ENCODE measurements at regions not wholly inside any gene's neighbourhood (a gene's known extent, or its start where the extent isn't known, plus 50 kb on each side); places are given as distances from the start of the nearest gene placed in this dataset.

DNA sequence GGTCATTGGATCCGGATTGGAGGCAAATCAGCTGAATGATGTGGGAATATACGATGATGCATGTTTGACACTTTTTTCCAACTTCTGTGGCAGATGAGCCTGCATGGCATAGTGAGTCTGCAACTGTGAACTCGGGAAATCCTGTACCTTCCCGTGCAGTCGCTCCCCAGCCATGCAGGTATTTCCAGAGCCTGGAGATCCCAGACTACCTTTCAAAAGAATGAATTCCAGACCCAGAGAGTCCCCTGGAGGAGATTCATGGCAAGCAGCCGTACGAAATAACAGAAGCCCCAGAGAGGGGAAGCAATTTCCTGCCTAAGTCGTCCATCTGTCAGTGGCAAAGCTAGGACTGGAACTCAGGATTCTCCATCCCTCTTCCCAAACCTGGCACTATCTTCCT is 75.7 kb upstream of the FAM20A start:
- Histone ChIP-seq H3K4ac (ENCODE audit: low read length) (no peak overlapping the region), H3K23ac (ENCODE audit: low read depth, low read length, poor library complexity) (no peak overlapping the region), H3K14ac (ENCODE audit: low read length) (no peak overlapping the region), H3K4me3 (ENCODE audit: low read length in 2 of 2) (no peak overlapping the region), H2AK5ac (ENCODE audit: low read depth, low read length) (no peak overlapping the region), H3K27ac (replicated peaks; ENCODE audit: low read length) (no peak overlapping the region), H2BK5ac (ENCODE audit: low read length) (no peak overlapping the region), H4K91ac (ENCODE audit: low read depth, low read length, poor library complexity) (no peak overlapping the region), H3K9ac (ENCODE audit: low read depth, low read length, poor library complexity) (no peak overlapping the region), H2BK120ac (ENCODE audit: low read depth, low read length) (no peak overlapping the region), H3K27me3 (ENCODE audit: control insufficient read depth in 3 of 3, insufficient read depth in 3 of 3, low read depth in 1 of 3, low read length in 3 of 3) (no peaks in the 10 kb centered on the region), H3K36me3 (replicated peaks in 1 of 2; ENCODE audit: control insufficient read depth in 2 of 2, insufficient read depth in 2 of 2, low read length in 2 of 2) (no peaks in the 10 kb centered on the region), H3K4me1 (ENCODE audit: control insufficient read depth in 2 of 2, insufficient read depth in 1 of 2, low read depth in 1 of 2, low read length in 2 of 2) (no peaks in the 10 kb centered on the region), H2BK15ac (ENCODE audit: low read length) (no peak overlapping the region), H3K4me2 (ENCODE audit: insufficient read depth, low read length, poor library complexity, severe bottlenecking) (no peak overlapping the region), H3K9me3 (replicated peaks in 1 of 2; ENCODE audit: control insufficient read depth in 2 of 2, insufficient read depth in 1 of 2, low read depth in 1 of 2, low read length in 2 of 2) (no peaks in the 10 kb centered on the region), H3K18ac (ENCODE audit: low read length) (no peak overlapping the region), H4K8ac (ENCODE audit: low read depth, low read length) (no peak overlapping the region), H2AFZ (ENCODE audit: low read length) (no peak overlapping the region), H2BK12ac (ENCODE audit: low read length) (no peak overlapping the region), H3K79me1 (ENCODE audit: low read depth, low read length) (no peaks in the 10 kb centered on the region)
- WGBS, 2 donors (ENCODE audit: extremely low coverage in 2 of 2, insufficient read length in 2 of 2, insufficient replicate concordance in 1 of 2), result no CpG with 5 or more reads among the region's 8 CpGs
- no peak for DNase-seq (ENCODE audit: low spot score)

DNA sequence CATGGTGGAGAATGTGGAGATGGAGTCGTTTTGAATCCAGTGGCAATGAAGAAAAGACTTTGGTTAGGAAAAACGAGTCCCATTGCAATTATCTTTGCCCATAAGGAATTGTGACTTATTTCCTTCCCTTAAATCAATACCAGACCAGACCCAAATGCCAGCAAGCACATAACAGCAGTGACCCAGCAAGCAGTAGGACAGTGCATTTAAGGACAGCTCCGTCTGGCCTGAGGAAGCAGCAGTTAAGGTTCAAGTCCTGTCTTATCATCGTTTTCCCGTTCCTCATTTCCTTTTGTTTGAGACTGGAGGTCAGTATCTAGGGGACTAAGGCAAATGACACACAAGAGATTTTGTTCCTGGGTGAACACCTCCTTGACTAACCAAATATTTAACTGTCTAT is 74.6 kb upstream of the FAM20A start:
- no peak overlapping the region for H3K9ac ChIP-seq (ENCODE audit: low read depth, low read length, poor library complexity)

DNA sequence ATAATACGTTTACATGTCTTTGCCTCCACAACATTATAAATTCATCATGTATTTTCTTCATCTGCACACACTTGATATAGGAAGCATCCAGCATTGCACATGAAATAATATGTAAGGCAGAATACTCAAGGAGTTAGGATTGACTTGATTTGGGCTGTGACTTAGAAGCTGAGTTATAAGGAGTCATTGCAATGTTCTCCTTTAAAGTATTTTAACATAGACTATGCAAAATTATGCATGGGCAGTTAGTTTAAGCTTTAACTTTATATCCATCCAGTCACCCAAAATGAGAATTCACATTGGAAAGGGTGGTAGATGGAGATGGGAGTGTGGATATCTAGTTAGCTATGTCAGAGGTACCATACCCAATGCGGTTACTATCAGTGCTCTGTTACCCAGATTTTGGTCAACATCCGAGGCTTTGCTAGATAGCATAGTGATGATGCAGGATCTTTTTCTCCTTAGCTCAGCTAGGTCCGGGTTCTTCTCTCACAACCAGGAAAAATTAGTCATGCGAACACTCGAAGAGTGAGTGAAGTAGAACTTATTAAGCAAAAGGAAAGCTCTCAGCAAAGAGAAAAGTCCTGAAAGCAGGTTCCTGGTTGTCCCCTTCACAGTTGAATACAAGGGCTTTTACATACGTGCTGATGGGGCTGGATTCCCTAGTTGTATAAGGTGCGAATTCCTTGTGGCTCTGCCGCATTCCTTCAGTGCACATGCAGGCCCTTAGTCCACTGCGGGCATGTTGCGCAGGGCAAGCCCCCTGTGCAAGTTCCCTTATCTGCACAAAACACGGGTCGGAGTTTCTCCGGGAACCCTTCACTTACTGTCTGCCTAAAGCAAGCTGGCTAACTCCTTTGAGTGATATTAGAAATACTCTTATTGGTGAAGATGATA is 73.1 kb upstream of the FAM20A start:
- Histone ChIP-seq H3K4ac (ENCODE audit: low read length) (no peak overlapping the region), H2AK5ac (ENCODE audit: low read depth, low read length) (no peak overlapping the region), H2BK12ac (ENCODE audit: low read length) (no peak overlapping the region), H2BK5ac (ENCODE audit: low read length) (no peak overlapping the region), H3K4me3 (ENCODE audit: low read length in 2 of 2) (no peak overlapping the region), H2BK120ac (ENCODE audit: low read depth, low read length) (no peak overlapping the region), H4K8ac (ENCODE audit: low read depth, low read length) (no peak overlapping the region), H3K79me1 (ENCODE audit: low read depth, low read length) (no peaks in the 10 kb centered on the region), H3K27me3 (ENCODE audit: control insufficient read depth in 3 of 3, insufficient read depth in 3 of 3, low read depth in 1 of 3, low read length in 3 of 3) (no peaks in the 10 kb centered on the region), H3K4me2 (ENCODE audit: insufficient read depth, low read length, poor library complexity, severe bottlenecking) (no peak overlapping the region), H3K36me3 (replicated peaks in 1 of 2; ENCODE audit: control insufficient read depth in 2 of 2, insufficient read depth in 2 of 2, low read length in 2 of 2) (no peaks in the 10 kb centered on the region), H3K4me1 (ENCODE audit: control insufficient read depth in 2 of 2, insufficient read depth in 1 of 2, low read depth in 1 of 2, low read length in 2 of 2) (no peaks in the 10 kb centered on the region), H3K27ac (replicated peaks; ENCODE audit: low read length) (no peak overlapping the region), H3K23ac (ENCODE audit: low read depth, low read length, poor library complexity) (no peak overlapping the region), H3K18ac (ENCODE audit: low read length) (no peak overlapping the region), H2AFZ (ENCODE audit: low read length) (no peak overlapping the region), H4K91ac (ENCODE audit: low read depth, low read length, poor library complexity) (no peak overlapping the region), H3K9me3 (replicated peaks in 1 of 2; ENCODE audit: control insufficient read depth in 2 of 2, insufficient read depth in 1 of 2, low read depth in 1 of 2, low read length in 2 of 2) (no peaks in the 10 kb centered on the region), H3K9ac (ENCODE audit: low read depth, low read length, poor library complexity) (no peak overlapping the region), H2BK15ac (ENCODE audit: low read length) (no peak overlapping the region), H3K14ac (ENCODE audit: low read length) (no peak overlapping the region)
- WGBS, 2 donors (ENCODE audit: extremely low coverage in 2 of 2, insufficient read length in 2 of 2, insufficient replicate concordance in 1 of 2), result no CpG with 5 or more reads among the region's 14 CpGs
- no peak for DNase-seq (ENCODE audit: low spot score)

More for the DNA sequence above, 74.6 kb upstream of the FAM20A start:
- no peaks in the 10 kb centered on the region for H3K79me1 ChIP-seq (ENCODE audit: low read depth, low read length)
- DNase-seq (ENCODE audit: low spot score), result no peak
- no peak overlapping the region for H2BK120ac ChIP-seq (ENCODE audit: low read depth, low read length)
- no peaks in the 10 kb centered on the region for H3K27me3 ChIP-seq (ENCODE audit: control insufficient read depth in 3 of 3, insufficient read depth in 3 of 3, low read depth in 1 of 3, low read length in 3 of 3)
- H3K9me3 ChIP-seq (replicated peaks in 1 of 2; ENCODE audit: control insufficient read depth in 2 of 2, insufficient read depth in 1 of 2, low read depth in 1 of 2, low read length in 2 of 2), result no peaks in the 10 kb centered on the region
- H2BK5ac ChIP-seq (ENCODE audit: low read length), result no peak overlapping the region
- H3K4me2 ChIP-seq (ENCODE audit: insufficient read depth, low read length, poor library complexity, severe bottlenecking), result no peak overlapping the region
- no peak overlapping the region for H3K4ac ChIP-seq (ENCODE audit: low read length)
- no peak overlapping the region for H3K4me3 ChIP-seq (ENCODE audit: low read length in 2 of 2)
- no CpG with 5 or more reads among the region's 5 CpGs for WGBS, 2 donors (ENCODE audit: extremely low coverage in 2 of 2, insufficient read length in 2 of 2, insufficient replicate concordance in 1 of 2)
- no peak overlapping the region for H2AFZ ChIP-seq (ENCODE audit: low read length)
- H3K23ac ChIP-seq (ENCODE audit: low read depth, low read length, poor library complexity), result no peak overlapping the region
- no peak overlapping the region for H4K91ac ChIP-seq (ENCODE audit: low read depth, low read length, poor library complexity)
- no peak overlapping the region for H2BK12ac ChIP-seq (ENCODE audit: low read length)
- no peaks in the 10 kb centered on the region for H3K4me1 ChIP-seq (ENCODE audit: control insufficient read depth in 2 of 2, insufficient read depth in 1 of 2, low read depth in 1 of 2, low read length in 2 of 2)
- H3K36me3 ChIP-seq (replicated peaks in 1 of 2; ENCODE audit: control insufficient read depth in 2 of 2, insufficient read depth in 2 of 2, low read length in 2 of 2), result no peaks in the 10 kb centered on the region
- no peak overlapping the region for H2BK15ac ChIP-seq (ENCODE audit: low read length)
- H3K14ac ChIP-seq (ENCODE audit: low read length), result no peak overlapping the region
- H3K18ac ChIP-seq (ENCODE audit: low read length), result no peak overlapping the region
- H4K8ac ChIP-seq (ENCODE audit: low read depth, low read length), result no peak overlapping the region
- H2AK5ac ChIP-seq (ENCODE audit: low read depth, low read length), result no peak overlapping the region
- no peak overlapping the region for H3K27ac ChIP-seq (replicated peaks; ENCODE audit: low read length)

DNA sequence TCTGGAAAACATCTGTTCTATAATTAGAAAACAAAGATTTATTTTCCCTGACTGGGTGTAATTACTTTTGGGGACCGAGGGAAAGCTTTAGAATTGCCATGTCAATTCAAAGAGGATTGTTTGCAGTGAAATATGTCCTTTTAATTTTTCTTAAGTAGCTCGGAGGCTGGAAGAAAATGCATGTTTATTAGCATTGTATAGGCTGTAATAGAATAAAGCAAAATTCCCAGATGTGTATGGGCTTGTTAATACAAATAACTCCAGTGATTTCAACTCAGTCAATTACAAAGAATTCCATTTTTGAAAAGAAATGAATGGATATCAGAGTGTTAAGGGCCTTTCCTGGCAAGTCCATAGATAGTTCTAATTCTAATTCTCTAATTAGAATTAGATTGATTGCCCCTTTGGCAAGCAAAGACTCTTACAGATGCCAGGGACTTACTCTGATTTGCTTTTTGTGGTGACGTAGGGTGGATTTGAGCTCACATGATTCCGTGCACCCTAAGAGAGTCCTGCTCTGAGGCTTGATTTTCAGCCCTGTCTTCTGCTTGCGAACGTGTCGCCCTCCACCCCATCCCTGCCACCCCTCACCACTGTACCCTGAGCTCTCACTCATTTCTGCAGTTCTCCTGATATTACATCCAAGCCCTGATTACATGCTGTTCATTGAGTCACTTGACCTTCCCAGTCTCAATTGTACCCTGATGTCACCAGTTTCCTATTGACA is 70.0 kb upstream of the FAM20A start:
- Histone ChIP-seq H3K4me1 (ENCODE audit: control insufficient read depth in 2 of 2, insufficient read depth in 1 of 2, low read depth in 1 of 2, low read length in 2 of 2) (no peaks in the 10 kb centered on the region), H4K8ac (ENCODE audit: low read depth, low read length) (no peak overlapping the region), H3K4ac (ENCODE audit: low read length) (no peak overlapping the region), H2BK12ac (ENCODE audit: low read length) (no peak overlapping the region), H3K14ac (ENCODE audit: low read length) (no peak overlapping the region), H3K27me3 (ENCODE audit: control insufficient read depth in 3 of 3, insufficient read depth in 3 of 3, low read depth in 1 of 3, low read length in 3 of 3) (no peaks in the 10 kb centered on the region), H3K4me2 (ENCODE audit: insufficient read depth, low read length, poor library complexity, severe bottlenecking) (no peak overlapping the region), H4K91ac (ENCODE audit: low read depth, low read length, poor library complexity) (no peak overlapping the region), H2AK5ac (ENCODE audit: low read depth, low read length) (no peak overlapping the region), H3K4me3 (ENCODE audit: low read length in 2 of 2) (no peak overlapping the region), H3K36me3 (replicated peaks in 1 of 2; ENCODE audit: control insufficient read depth in 2 of 2, insufficient read depth in 2 of 2, low read length in 2 of 2) (no peaks in the 10 kb centered on the region), H3K23ac (ENCODE audit: low read depth, low read length, poor library complexity) (no peak overlapping the region), H3K9ac (ENCODE audit: low read depth, low read length, poor library complexity) (no peak overlapping the region), H3K79me1 (ENCODE audit: low read depth, low read length) (no peaks in the 10 kb centered on the region), H2BK15ac (ENCODE audit: low read length) (no peak overlapping the region), H3K9me3 (replicated peaks in 1 of 2; ENCODE audit: control insufficient read depth in 2 of 2, insufficient read depth in 1 of 2, low read depth in 1 of 2, low read length in 2 of 2) (no peaks in the 10 kb centered on the region), H2AFZ (ENCODE audit: low read length) (no peak overlapping the region), H2BK120ac (ENCODE audit: low read depth, low read length) (no peak overlapping the region), H2BK5ac (ENCODE audit: low read length) (no peak overlapping the region), H3K27ac (replicated peaks; ENCODE audit: low read length) (no peak overlapping the region), H3K18ac (ENCODE audit: low read length) (no peak overlapping the region)
- no CpG with 5 or more reads among the region's 7 CpGs for WGBS, 2 donors (ENCODE audit: extremely low coverage in 2 of 2, insufficient read length in 2 of 2, insufficient replicate concordance in 1 of 2)
- no peak for DNase-seq (ENCODE audit: low spot score)
